HEK293 (cell line): ENCODE measurements at regions not wholly inside any gene's neighbourhood (a gene's known extent, or its start where the extent isn't known, plus 50 kb on each side); places are given as distances from the start of the nearest gene placed in this dataset.

Experiments
- CTCF ChIA-PET: fragments of 350-600 bp; formaldehyde crosslinking; extraction: SDS; loops from one replicate; lab custom pipeline; 2021; ENCODE audit warnings: antibody characterized with exemption; lab: Yijun Ruan, JAX
- POLR2A ChIA-PET: fragments of 300-600 bp; formaldehyde crosslinking; extraction: SDS; loops from one replicate; lab custom pipeline; 2020; ENCODE audit warnings: antibody characterized with exemption, inconsistent platforms; lab: Yijun Ruan, JAX
- H3K27ac ChIP-seq: fragments of 200-500 bp; sonication (Bioruptor generic); 2 replicates; pipeline ENCODE4 v1.5.1; 2014; ENCODE audit warnings: low read depth, low read length, control low read depth, inconsistent platforms; ENCODE audit errors: extremely low read depth
- H3K36me3 ChIP-seq, 2 experiments: fragments of 200-500 bp in 1 of 2; sonication (Bioruptor generic) in 1 of 2; 1 replicate in 1 of 2; 2 replicates in 1 of 2; pipeline ENCODE4 v1.5.1; 2014 to 2017; ENCODE audit warnings: inconsistent platforms in 2 of 2, low read length in 2 of 2; ENCODE audit not compliant: control insufficient read depth in 2 of 2, insufficient read depth in 1 of 2
- H3K4me1 ChIP-seq: fragments of 200-500 bp; sonication (Bioruptor generic); 2 replicates; pipeline ENCODE4 v1.5.1; 2014; ENCODE audit warnings: mild to moderate bottlenecking, low read length, inconsistent platforms; ENCODE audit not compliant: control insufficient read depth, insufficient read depth
- H3K4me3 ChIP-seq: 2 replicates; pipeline ENCODE4 v1.5.1; 2011; ENCODE audit warnings: low read depth, mild to moderate bottlenecking, control low read depth, low read length, moderate library complexity
- H3K9me3 ChIP-seq: fragments of 200-500 bp; sonication (Bioruptor generic); 2 replicates; pipeline ENCODE4 v1.5.1; 2014; ENCODE audit warnings: low read depth, low read length, inconsistent platforms; ENCODE audit not compliant: control insufficient read depth, insufficient read depth
- KLF8 ChIP-seq: fragments of 450-650 bp; formaldehyde crosslinking; IDR thresholded peaks from 2 replicates; pipeline ENCODE4 v1.5.1; 2016; ENCODE audit warnings: missing biosample characterization, missing genetic modification characterization
- TCF7L2 ChIP-seq: IDR thresholded peaks from 2 replicates; pipeline ENCODE4 v1.6.1; 2011; ENCODE audit warnings: low read depth, mild to moderate bottlenecking, inconsistent platforms, low read length, moderate library complexity, borderline replicate concordance
- ZBTB17 ChIP-seq: fragments of 450-650 bp; formaldehyde crosslinking; IDR thresholded peaks from 2 replicates; pipeline ENCODE4 v1.5.1; 2016; ENCODE audit warnings: missing biosample characterization, missing genetic modification characterization
- ZEB2 ChIP-seq: fragments of 450-650 bp; formaldehyde crosslinking; IDR thresholded peaks from 2 replicates; pipeline ENCODE4 v1.5.1; 2016; ENCODE audit warnings: missing biosample characterization, missing genetic modification characterization
- ZFP37 ChIP-seq: fragments of 450-650 bp; formaldehyde crosslinking; IDR thresholded peaks from 2 replicates; pipeline ENCODE4 v1.5.1; 2016; ENCODE audit warnings: missing biosample characterization, missing genetic modification characterization
- ZNF10 ChIP-seq: fragments of 450-650 bp; formaldehyde crosslinking; IDR thresholded peaks from 2 replicates; pipeline ENCODE4 v1.5.1; 2017; ENCODE audit warnings: missing biosample characterization, missing genetic modification characterization
- ZNF223 ChIP-seq: fragments of 450-650 bp; formaldehyde crosslinking; IDR thresholded peaks from 2 replicates; pipeline ENCODE4 v1.5.1; 2016; ENCODE audit warnings: missing biosample characterization, missing genetic modification characterization
- ZNF266 ChIP-seq: fragments of 450-650 bp; formaldehyde crosslinking; IDR thresholded peaks from 2 replicates; pipeline ENCODE4 v1.5.1; 2016; ENCODE audit warnings: missing biosample characterization, missing genetic modification characterization, low read depth
- ZNF302 ChIP-seq: fragments of 450-650 bp; formaldehyde crosslinking; IDR thresholded peaks from 2 replicates; pipeline ENCODE4 v1.5.1; 2016; ENCODE audit warnings: missing biosample characterization, missing genetic modification characterization, low read depth
- ZNF423 ChIP-seq: fragments of 450-650 bp; formaldehyde crosslinking; IDR thresholded peaks from 2 replicates; pipeline ENCODE4 v1.5.1; 2016; ENCODE audit warnings: missing biosample characterization, missing genetic modification characterization
- ZNF433 ChIP-seq: fragments of 450-650 bp; formaldehyde crosslinking; IDR thresholded peaks from 2 replicates; pipeline ENCODE4 v1.5.1; 2016; ENCODE audit warnings: missing biosample characterization, missing genetic modification characterization, low read depth
- ZNF514 ChIP-seq: fragments of 450-650 bp; formaldehyde crosslinking; IDR thresholded peaks from 2 replicates; pipeline ENCODE4 v1.5.1; 2016; ENCODE audit warnings: missing biosample characterization, missing genetic modification characterization
- ZNF544 ChIP-seq: fragments of 450-650 bp; formaldehyde crosslinking; IDR thresholded peaks from 2 replicates; pipeline ENCODE4 v1.5.0; 2017; ENCODE audit warnings: missing biosample characterization, missing genetic modification characterization
- ZNF571 ChIP-seq: fragments of 450-650 bp; formaldehyde crosslinking; IDR thresholded peaks from 2 replicates; pipeline ENCODE4 v1.5.0; 2017; ENCODE audit warnings: missing biosample characterization, missing genetic modification characterization
- ZNF624 ChIP-seq: fragments of 450-650 bp; formaldehyde crosslinking; IDR thresholded peaks from 2 replicates; pipeline ENCODE4 v1.5.1; 2017; ENCODE audit warnings: missing biosample characterization, missing genetic modification characterization
- ZNF660 ChIP-seq: fragments of 450-650 bp; IDR thresholded peaks from 2 replicates; pipeline ENCODE4 v1.5.1; 2018; ENCODE audit warnings: missing biosample characterization, mild to moderate bottlenecking, missing genetic modification characterization
- ZNF777 ChIP-seq: fragments of 450-650 bp; formaldehyde crosslinking; IDR thresholded peaks from 2 replicates; pipeline ENCODE4 v1.5.1; 2017; ENCODE audit warnings: missing biosample characterization, missing genetic modification characterization, borderline replicate concordance
- ZXDB ChIP-seq: fragments of 450-650 bp; formaldehyde crosslinking; IDR thresholded peaks from 2 replicates; pipeline ENCODE4 v1.5.1; 2016; ENCODE audit warnings: missing biosample characterization, missing genetic modification characterization
- TF ChIP-seq, protein P1 (sequence below): fragments of 450-650 bp; formaldehyde crosslinking; IDR thresholded peaks from 2 replicates; pipeline ENCODE4 v1.5.1; 2016; ENCODE audit warnings: missing biosample characterization, missing genetic modification characterization
- TF ChIP-seq, protein P2 (sequence below): fragments of 450-650 bp; formaldehyde crosslinking; IDR thresholded peaks from 2 replicates; pipeline ENCODE4 v1.5.1; 2016; ENCODE audit warnings: missing biosample characterization, missing genetic modification characterization
- TF ChIP-seq, protein P3 (sequence below): fragments of 450-650 bp; formaldehyde crosslinking; IDR thresholded peaks from 2 replicates; pipeline ENCODE4 v1.5.1; 2016; ENCODE audit warnings: missing biosample characterization, missing genetic modification characterization, borderline replicate concordance
- TF ChIP-seq, protein P4 (sequence below): fragments of 450-650 bp; formaldehyde crosslinking; IDR thresholded peaks from 2 replicates; pipeline ENCODE4 v1.5.1; 2017; ENCODE audit warnings: missing biosample characterization, missing genetic modification characterization
- TF ChIP-seq, protein P5 (sequence below): fragments of 450-650 bp; formaldehyde crosslinking; IDR thresholded peaks from 2 replicates; pipeline ENCODE4 v1.5.1; 2016; ENCODE audit warnings: missing biosample characterization, missing genetic modification characterization
- TF ChIP-seq, protein P6 (sequence below): fragments of 450-650 bp; formaldehyde crosslinking; IDR thresholded peaks from 2 replicates; pipeline ENCODE4 v1.5.1; 2016; ENCODE audit warnings: missing biosample characterization, missing genetic modification characterization

DNA sequence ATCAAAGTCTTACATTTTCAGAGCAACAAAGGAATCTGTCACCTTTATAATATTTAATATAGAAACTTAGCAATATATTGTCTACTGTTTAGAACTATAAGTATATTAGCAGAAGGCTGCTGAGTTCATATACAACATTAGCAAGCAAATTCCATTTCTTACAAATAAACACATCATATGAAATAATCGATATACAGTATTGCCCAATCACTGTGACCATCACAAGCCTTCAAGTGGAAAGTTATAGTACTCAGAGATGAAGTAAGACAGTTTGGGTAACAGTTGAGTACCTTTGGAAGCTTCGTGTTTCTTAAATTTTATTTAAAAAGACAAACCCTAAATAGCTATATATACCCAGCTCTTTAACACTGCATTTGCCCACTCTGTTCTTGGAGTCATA lies 135.2 kb upstream of the IRX1 start:
- Histone ChIP-seq H3K36me3 (no peaks in the 10 kb centered on the region), H3K27ac (no peak overlapping the region), H3K9me3 (no peaks in the 10 kb centered on the region), H3K4me1 (no peaks in the 10 kb centered on the region), H3K4me3 (no peak overlapping the region)
- ChIA-PET POLR2A (no interaction called here), CTCF (no interaction called here)
- TF ChIP-seq ZNF266 (tag by site-specific recombination) (no peak), TCF7L2 (no peak), ZNF777 (tag by site-specific recombination) (no peak), ZNF433 (tag by site-specific recombination) (no peak), ZBTB17 (tag by site-specific recombination) (no peak), ZFP37 (no peak)
- TF ChIP-seq, protein P1, sequence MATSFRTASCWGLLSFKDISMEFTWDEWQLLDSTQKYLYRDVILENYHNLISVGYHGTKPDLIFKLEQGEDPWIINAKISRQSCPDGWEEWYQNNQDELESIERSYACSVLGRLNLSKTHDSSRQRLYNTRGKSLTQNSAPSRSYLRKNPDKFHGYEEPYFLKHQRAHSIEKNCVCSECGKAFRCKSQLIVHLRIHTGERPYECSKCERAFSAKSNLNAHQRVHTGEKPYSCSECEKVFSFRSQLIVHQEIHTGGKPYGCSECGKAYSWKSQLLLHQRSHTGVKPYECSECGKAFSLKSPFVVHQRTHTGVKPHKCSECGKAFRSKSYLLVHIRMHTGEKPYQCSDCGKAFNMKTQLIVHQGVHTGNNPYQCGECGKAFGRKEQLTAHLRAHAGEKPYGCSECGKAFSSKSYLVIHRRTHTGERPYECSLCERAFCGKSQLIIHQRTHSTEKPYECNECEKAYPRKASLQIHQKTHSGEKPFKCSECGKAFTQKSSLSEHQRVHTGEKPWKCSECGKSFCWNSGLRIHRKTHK = no peak
- TF ChIP-seq, protein P2, sequence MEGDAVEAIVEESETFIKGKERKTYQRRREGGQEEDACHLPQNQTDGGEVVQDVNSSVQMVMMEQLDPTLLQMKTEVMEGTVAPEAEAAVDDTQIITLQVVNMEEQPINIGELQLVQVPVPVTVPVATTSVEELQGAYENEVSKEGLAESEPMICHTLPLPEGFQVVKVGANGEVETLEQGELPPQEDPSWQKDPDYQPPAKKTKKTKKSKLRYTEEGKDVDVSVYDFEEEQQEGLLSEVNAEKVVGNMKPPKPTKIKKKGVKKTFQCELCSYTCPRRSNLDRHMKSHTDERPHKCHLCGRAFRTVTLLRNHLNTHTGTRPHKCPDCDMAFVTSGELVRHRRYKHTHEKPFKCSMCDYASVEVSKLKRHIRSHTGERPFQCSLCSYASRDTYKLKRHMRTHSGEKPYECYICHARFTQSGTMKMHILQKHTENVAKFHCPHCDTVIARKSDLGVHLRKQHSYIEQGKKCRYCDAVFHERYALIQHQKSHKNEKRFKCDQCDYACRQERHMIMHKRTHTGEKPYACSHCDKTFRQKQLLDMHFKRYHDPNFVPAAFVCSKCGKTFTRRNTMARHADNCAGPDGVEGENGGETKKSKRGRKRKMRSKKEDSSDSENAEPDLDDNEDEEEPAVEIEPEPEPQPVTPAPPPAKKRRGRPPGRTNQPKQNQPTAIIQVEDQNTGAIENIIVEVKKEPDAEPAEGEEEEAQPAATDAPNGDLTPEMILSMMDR (tag by site-specific recombination) = no peak

DNA sequence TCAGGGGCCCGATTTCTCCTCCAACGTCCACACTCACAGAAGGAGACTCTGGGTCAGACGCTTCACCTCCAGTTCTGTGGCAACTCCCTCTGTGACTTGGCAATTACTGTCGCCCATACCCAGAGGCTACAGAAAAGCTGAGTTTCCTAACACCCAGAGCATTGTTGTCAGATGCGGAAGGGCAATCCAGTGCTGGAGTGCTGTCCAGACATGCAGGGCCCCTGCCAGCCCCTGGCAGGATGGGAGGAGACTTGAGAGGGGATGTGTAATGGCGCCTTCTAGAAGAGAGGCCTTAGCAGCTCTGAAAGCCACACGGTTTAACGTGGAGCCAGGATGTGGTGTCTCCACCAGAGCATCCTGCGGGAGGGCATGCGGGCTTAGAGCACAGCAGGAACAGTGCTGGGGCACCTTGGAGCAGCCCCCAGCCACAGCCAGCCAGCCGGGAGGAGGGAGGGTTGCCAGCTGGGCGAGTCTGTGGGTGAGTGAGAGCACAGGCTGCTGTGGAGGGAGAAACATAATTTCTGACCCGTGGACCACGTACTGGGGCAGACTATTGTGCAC lies 139.4 kb upstream of the IRX1 start:
- POLR2A ChIA-PET = no interaction called here
- CTCF ChIA-PET = no interaction called here
- no peak for TF ChIP-seq ZEB2 (tag by site-specific recombination)
- TF ChIP-seq ZNF266 (tag by site-specific recombination) = no peak
- no peak for TF ChIP-seq KLF8 (tag by site-specific recombination)
- no peak for TF ChIP-seq ZNF423
- TF ChIP-seq ZNF544 (tag by site-specific recombination) = no peak
- TF ChIP-seq, protein P3, sequence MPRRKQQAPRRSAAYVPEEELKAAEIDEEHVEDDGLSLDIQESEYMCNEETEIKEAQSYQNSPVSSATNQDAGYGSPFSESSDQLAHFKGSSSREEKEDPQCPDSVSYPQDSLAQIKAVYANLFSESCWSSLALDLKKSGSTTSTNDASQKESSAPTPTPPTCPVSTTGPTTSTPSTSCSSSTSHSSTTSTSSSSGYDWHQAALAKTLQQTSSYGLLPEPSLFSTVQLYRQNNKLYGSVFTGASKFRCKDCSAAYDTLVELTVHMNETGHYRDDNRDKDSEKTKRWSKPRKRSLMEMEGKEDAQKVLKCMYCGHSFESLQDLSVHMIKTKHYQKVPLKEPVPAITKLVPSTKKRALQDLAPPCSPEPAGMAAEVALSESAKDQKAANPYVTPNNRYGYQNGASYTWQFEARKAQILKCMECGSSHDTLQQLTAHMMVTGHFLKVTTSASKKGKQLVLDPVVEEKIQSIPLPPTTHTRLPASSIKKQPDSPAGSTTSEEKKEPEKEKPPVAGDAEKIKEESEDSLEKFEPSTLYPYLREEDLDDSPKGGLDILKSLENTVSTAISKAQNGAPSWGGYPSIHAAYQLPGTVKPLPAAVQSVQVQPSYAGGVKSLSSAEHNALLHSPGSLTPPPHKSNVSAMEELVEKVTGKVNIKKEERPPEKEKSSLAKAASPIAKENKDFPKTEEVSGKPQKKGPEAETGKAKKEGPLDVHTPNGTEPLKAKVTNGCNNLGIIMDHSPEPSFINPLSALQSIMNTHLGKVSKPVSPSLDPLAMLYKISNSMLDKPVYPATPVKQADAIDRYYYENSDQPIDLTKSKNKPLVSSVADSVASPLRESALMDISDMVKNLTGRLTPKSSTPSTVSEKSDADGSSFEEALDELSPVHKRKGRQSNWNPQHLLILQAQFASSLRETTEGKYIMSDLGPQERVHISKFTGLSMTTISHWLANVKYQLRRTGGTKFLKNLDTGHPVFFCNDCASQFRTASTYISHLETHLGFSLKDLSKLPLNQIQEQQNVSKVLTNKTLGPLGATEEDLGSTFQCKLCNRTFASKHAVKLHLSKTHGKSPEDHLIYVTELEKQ (tag by site-specific recombination) = no peak
- TF ChIP-seq ZXDB (tag by site-specific recombination) = no peak
- no peak for TF ChIP-seq ZNF514 (tag by site-specific recombination)
- no peak for TF ChIP-seq ZNF223 (tag by site-specific recombination)
- no peak for TF ChIP-seq ZNF660 (tag by site-specific recombination)
- no peak for TF ChIP-seq ZNF571 (tag by site-specific recombination)
- TF ChIP-seq, protein P4, sequence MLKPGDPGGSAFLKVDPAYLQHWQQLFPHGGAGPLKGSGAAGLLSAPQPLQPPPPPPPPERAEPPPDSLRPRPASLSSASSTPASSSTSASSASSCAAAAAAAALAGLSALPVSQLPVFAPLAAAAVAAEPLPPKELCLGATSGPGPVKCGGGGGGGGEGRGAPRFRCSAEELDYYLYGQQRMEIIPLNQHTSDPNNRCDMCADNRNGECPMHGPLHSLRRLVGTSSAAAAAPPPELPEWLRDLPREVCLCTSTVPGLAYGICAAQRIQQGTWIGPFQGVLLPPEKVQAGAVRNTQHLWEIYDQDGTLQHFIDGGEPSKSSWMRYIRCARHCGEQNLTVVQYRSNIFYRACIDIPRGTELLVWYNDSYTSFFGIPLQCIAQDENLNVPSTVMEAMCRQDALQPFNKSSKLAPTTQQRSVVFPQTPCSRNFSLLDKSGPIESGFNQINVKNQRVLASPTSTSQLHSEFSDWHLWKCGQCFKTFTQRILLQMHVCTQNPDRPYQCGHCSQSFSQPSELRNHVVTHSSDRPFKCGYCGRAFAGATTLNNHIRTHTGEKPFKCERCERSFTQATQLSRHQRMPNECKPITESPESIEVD (tag by site-specific recombination) = no peak
- no peak for TF ChIP-seq ZNF302 (tag by site-specific recombination)
- no peak for TF ChIP-seq ZNF624 (tag by site-specific recombination)
- no peak for TF ChIP-seq ZNF10
- TF ChIP-seq, protein P5, sequence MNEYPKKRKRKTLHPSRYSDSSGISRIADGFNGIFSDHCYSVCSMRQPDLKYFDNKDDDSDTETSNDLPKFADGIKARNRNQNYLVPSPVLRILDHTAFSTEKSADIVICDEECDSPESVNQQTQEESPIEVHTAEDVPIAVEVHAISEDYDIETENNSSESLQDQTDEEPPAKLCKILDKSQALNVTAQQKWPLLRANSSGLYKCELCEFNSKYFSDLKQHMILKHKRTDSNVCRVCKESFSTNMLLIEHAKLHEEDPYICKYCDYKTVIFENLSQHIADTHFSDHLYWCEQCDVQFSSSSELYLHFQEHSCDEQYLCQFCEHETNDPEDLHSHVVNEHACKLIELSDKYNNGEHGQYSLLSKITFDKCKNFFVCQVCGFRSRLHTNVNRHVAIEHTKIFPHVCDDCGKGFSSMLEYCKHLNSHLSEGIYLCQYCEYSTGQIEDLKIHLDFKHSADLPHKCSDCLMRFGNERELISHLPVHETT (tag by site-specific recombination) = no peak
- TF ChIP-seq, protein P6, sequence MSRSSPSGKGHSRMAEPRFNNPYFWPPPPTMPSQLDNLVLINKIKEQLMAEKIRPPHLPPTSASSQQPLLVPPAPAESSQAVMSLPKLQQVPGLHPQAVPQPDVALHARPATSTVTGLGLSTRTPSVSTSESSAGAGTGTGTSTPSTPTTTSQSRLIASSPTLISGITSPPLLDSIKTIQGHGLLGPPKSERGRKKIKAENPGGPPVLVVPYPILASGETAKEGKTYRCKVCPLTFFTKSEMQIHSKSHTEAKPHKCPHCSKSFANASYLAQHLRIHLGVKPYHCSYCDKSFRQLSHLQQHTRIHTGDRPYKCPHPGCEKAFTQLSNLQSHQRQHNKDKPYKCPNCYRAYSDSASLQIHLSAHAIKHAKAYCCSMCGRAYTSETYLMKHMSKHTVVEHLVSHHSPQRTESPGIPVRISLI (tag by site-specific recombination) = no peak

More for the DNA sequence above, 139.4 kb upstream of the IRX1 start:
- Histone ChIP-seq H3K9me3 (no peaks in the 10 kb centered on the region), H3K36me3 (no peaks in the 10 kb centered on the region), H3K4me1 (no peaks in the 10 kb centered on the region), H3K27ac (no peak overlapping the region), H3K4me3 (no peak overlapping the region)
